Prostate gland (tissue), 2 donors: ENCODE measurements at regions not wholly inside any gene's neighbourhood (a gene's known extent, or its start where the extent isn't known, plus 50 kb on each side); places are given as distances from the start of the nearest gene placed in this dataset.

Experiments
- DNase-seq: peaks from one replicate; pipeline ENCODE4 v3.0.0-alpha.2; 2019; ENCODE audit warnings: low spot score
- H3K27ac ChIP-seq, 2 donors: fragments of 200-600 bp; sonication (generic); 2 replicates each; pipeline ENCODE4 v1.5.1; 2017 to 2019
- H3K27me3 ChIP-seq: fragments of 200-600 bp; sonication (generic); replicated peaks from 2 replicates; pipeline ENCODE4 v1.5.1; 2019; ENCODE audit not compliant: insufficient read depth
- H3K36me3 ChIP-seq, 2 donors: fragments of 200-600 bp; sonication (generic); 1 replicate in 1 of 2; 2 replicates in 1 of 2; pipeline versions ENCODE4 v1.5.1 to v1.8.1; 2017 to 2019
- H3K4me1 ChIP-seq: fragments of 200-600 bp; sonication (generic); replicated peaks from 2 replicates; pipeline ENCODE4 v1.5.1; 2019
- H3K4me3 ChIP-seq, 2 donors: fragments of 200-600 bp; sonication (generic); 2 replicates each; pipeline ENCODE4 v1.5.1; 2017 to 2019
- H3K9me3 ChIP-seq: fragments of 200-600 bp; sonication (generic); 2 replicates; pipeline ENCODE4 v1.5.1; 2017
- POLR2A ChIP-seq: fragments of 450-650 bp; IDR thresholded peaks from one replicate; pipeline ENCODE4 v1.6.1; 2016; ENCODE audit warnings: antibody characterized with exemption, mild to moderate bottlenecking
- POLR2AphosphoS5 ChIP-seq: sonication (generic); formaldehyde crosslinking; IDR thresholded peaks from one replicate; pipeline ENCODE4 v1.6.1; 2017; ENCODE audit warnings: antibody characterized with exemption
- WGBS: methylation state at CpG from one replicate; pipeline ENCODE4 v1.1.5; 2018; 5-methylcytosine and 5-hydroxymethylcytosine counted together
- intact Hi-C: fragments of 100-400 bp; cut with DNase I; formaldehyde crosslinking; loops from one replicate; pipeline ENCODE4 v1.14.2; 2022
- TF ChIP-seq, protein P1 (sequence below), 4 experiments: fragments of 200-600 bp in 2 of 4; fragments of 450-650 bp in 2 of 4; sonication (generic) in 2 of 4; IDR thresholded peaks; 1 replicate in 3 of 4; 2 replicates in 1 of 4; pipeline ENCODE4 v1.5.1; 2016 to 2019; ENCODE audit warnings: antibody characterized with exemption in 4 of 4, mild to moderate bottlenecking in 2 of 4, moderate library complexity in 2 of 4

DNA sequence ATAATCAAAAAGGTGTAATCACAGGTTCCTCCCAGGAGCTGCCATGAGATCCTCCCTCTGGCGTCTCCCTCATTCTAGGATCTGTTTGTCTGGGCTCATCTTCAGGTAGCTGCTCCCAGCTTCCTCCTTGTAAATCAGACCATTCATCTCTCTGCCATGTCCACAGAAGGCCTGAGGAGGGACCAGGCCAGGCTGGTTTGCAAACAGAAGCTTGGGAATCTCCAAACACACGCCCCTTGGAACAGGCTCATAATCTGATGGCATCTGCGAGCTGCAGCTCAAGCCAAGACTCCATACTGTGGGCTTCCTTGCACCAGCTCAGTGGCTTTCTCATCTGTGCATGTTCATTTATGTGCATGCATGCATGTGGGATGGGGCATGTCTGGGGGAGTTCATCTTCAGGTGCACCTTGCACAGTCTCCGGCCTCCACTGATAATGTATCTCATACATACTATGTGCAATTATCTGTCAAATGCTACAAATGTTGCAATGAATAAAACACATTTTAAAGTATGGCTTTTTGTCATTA, 134.9 kb downstream of the NXPE2 start:
- TF ChIP-seq, protein P1, sequence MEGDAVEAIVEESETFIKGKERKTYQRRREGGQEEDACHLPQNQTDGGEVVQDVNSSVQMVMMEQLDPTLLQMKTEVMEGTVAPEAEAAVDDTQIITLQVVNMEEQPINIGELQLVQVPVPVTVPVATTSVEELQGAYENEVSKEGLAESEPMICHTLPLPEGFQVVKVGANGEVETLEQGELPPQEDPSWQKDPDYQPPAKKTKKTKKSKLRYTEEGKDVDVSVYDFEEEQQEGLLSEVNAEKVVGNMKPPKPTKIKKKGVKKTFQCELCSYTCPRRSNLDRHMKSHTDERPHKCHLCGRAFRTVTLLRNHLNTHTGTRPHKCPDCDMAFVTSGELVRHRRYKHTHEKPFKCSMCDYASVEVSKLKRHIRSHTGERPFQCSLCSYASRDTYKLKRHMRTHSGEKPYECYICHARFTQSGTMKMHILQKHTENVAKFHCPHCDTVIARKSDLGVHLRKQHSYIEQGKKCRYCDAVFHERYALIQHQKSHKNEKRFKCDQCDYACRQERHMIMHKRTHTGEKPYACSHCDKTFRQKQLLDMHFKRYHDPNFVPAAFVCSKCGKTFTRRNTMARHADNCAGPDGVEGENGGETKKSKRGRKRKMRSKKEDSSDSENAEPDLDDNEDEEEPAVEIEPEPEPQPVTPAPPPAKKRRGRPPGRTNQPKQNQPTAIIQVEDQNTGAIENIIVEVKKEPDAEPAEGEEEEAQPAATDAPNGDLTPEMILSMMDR (IDR thresholded peaks at IDR 0.05) = no peak
- no peak for TF ChIP-seq POLR2AphosphoS5
- no peak for TF ChIP-seq POLR2A
- DNase-seq = peak; percentile 6
- intact Hi-C loops = no loop called here
- H3K27me3 ChIP-seq = no peaks in the 10 kb centered on the region
- no peak overlapping the region for H3K27ac ChIP-seq
- no peaks in the 10 kb centered on the region for H3K36me3 ChIP-seq
- 41% methylated on average over 4 of the region's 4 CpGs for WGBS
- H3K9me3 ChIP-seq = no peaks in the 10 kb centered on the region
- no peaks in the 10 kb centered on the region for H3K4me1 ChIP-seq
- H3K4me3 ChIP-seq = no peak overlapping the region

GRCh38 chr11:114815176-114815575, 136.8 kb downstream of the NXPE2 start:
- no peaks in the 10 kb centered on the region for H3K9me3 ChIP-seq
- H3K27ac ChIP-seq = no peak overlapping the region
- no peak for DNase-seq
- H3K4me3 ChIP-seq = no peak overlapping the region
- no peaks in the 10 kb centered on the region for H3K27me3 ChIP-seq
- no peaks in the 10 kb centered on the region for H3K4me1 ChIP-seq
- H3K36me3 ChIP-seq = no peaks in the 10 kb centered on the region
- intact Hi-C loops = no loop called here
- TF ChIP-seq POLR2A (no peak), POLR2AphosphoS5 (no peak)
- TF ChIP-seq, protein P1 (IDR thresholded peaks at IDR 0.05) = no peak

DNA sequence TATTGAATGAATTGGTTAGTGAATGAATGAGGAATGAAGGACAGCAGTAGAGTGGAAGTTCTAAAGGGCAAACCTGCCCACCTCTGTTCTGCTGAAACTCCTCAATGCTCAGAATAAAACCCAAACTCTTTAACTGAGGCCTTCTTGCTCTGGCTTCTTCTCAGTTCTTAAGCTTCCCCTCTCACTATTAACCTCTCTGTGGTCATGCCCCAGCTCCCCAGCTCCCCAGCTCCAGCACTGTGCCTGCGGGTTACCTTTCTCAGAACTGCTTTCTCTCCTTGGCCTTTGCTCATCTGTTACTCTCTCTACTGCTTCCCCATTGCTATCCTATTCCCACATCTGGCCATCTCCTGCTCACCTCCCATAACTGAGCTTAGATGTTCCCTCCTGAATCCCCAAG, 137.4 kb downstream of the NXPE2 start:
- intact Hi-C loops = no loop called here
- WGBS = 97% methylated on average over 1 of the region's 1 CpG
- no peak for DNase-seq
- Histone ChIP-seq H3K36me3 (no peaks in the 10 kb centered on the region), H3K27me3 (no peaks in the 10 kb centered on the region), H3K27ac (no peak overlapping the region), H3K9me3 (no peaks in the 10 kb centered on the region), H3K4me3 (no peak overlapping the region), H3K4me1 (no peaks in the 10 kb centered on the region)
- TF ChIP-seq POLR2AphosphoS5 = no peak
- TF ChIP-seq, protein P1 (IDR thresholded peaks at IDR 0.05) = no peak
- TF ChIP-seq POLR2A = no peak

- H3K9me3 ChIP-seq = no peaks in the 10 kb centered on the region
- DNase-seq = no peak
- TF ChIP-seq POLR2A (no peak), POLR2AphosphoS5 (no peak)
- TF ChIP-seq, protein P1 (IDR thresholded peaks at IDR 0.05) = no peak
- H3K4me1 ChIP-seq = no peaks in the 10 kb centered on the region
- 88% methylated on average over 2 of the region's 2 CpGs for WGBS
- intact Hi-C loops = no loop called here
- H3K36me3 ChIP-seq = no peaks in the 10 kb centered on the region
- H3K27ac ChIP-seq = no peak overlapping the region
- H3K4me3 ChIP-seq = no peak overlapping the region
- H3K27me3 ChIP-seq = no peaks in the 10 kb centered on the region
Measured at GRCh38 chr11:114816791-114817190, 138.5 kb downstream of the NXPE2 start.

DNA sequence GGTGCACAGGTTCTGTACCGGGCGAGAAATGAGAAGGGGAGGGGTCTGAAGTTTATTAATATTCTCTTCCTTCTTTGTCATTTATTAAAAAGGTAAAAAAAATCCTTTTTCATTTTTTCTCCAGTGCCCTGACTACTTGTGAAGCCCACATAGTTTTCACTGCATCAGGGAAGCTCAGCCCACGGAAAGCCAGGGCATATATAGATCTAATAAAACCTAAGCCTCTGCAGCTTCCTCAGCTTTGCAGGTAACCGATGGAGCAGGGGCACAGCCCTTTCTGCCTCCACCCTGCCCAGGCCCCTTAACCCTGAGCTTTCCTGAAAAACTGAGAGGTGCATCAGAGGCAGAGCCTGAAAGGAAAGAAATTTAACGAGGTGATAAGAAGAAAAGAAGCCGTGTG, 140.1 kb downstream of the NXPE2 start:
- H3K9me3 ChIP-seq = no peaks in the 10 kb centered on the region
- intact Hi-C loops = no loop called here
- WGBS = 40% methylated on average over 6 of the region's 6 CpGs
- no peaks in the 10 kb centered on the region for H3K27me3 ChIP-seq
- no peaks in the 10 kb centered on the region for H3K36me3 ChIP-seq
- H3K27ac ChIP-seq = no peak overlapping the region
- H3K4me1 ChIP-seq = no peaks in the 10 kb centered on the region
- no peak for DNase-seq
- H3K4me3 ChIP-seq = no peak overlapping the region
- TF ChIP-seq POLR2A (no peak), POLR2AphosphoS5 (no peak)
- TF ChIP-seq, protein P1 (IDR thresholded peaks at IDR 0.05) = no peak
